Fibroblast of the aortic adventitia (primary cell): ENCODE measurements at regions not wholly inside any gene's neighbourhood (a gene's known extent, or its start where the extent isn't known, plus 50 kb on each side); places are given as distances from the start of the nearest gene placed in this dataset.

Experiments used
- DNase-seq: peaks from one replicate; pipeline ENCODE4 v3.0.0-alpha.2; 2010; ENCODE audit warnings: low read depth
- H3K4me3 ChIP-seq: 2 replicates; pipeline ENCODE4 v1.5.1; 2011; ENCODE audit warnings: low read depth, mild to moderate bottlenecking, control low read depth, low read length, moderate library complexity
- CTCF ChIP-seq: IDR thresholded peaks from 2 replicates; pipeline ENCODE4 v1.5.1; 2011; ENCODE audit warnings: mild to moderate bottlenecking, low read length, control low read depth, inconsistent platforms; ENCODE audit not compliant: insufficient read depth

- H3K4me3 ChIP-seq: no peak overlapping the region
- TF ChIP-seq CTCF: no peak
- no peak for DNase-seq
Observed at GRCh38 chr9:107952773-107953172, 463.2 kb upstream of the KLF4 start.

- no peak for TF ChIP-seq CTCF
- no peak overlapping the region for H3K4me3 ChIP-seq
- DNase-seq: no peak
Observed at GRCh38 chr9:107951511-107951910, 461.9 kb upstream of the KLF4 start.

DNA sequence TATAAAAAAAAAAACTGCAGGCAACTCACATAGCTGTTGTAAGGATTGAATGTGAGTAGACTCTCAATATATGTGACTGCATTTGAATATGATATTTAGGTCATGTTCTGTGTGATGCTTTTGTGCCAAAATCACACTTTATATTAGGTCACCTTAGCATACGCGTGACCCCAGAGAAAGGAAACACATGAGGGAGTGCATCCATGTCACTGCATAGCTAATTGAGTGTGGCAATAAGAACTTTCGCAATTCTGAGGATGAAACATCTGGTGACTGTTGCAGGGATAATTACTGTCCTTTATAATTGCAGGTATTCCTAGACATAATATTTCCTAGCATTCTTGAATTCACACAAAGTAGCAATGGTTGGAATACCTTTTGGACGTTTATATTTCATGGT lies 459.5 kb upstream of the KLF4 start:
- no peak for TF ChIP-seq CTCF
- DNase-seq: no peak
- no peak overlapping the region for H3K4me3 ChIP-seq

DNA sequence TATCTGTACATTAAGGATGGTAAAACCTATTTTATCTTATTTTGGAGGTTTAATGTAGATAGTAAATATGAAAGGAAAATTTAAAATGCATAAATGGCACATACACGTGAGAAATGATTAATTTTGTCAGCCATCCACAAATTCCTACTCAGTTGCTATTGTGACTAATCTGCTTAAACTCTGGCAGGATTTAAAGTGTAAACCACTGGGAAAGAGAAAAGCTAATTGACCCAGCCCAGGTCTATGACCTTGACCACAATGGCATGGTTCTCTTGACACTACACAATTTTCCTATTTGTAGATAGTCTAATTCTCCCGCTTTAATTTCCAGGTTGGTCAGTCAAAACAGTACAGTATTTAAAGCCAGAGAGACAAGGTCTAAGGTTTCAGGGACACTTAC lies 459.0 kb upstream of the KLF4 start:
- DNase-seq: peak; percentile 23
- no peak for TF ChIP-seq CTCF
- no peak overlapping the region for H3K4me3 ChIP-seq

GRCh38 chr9:107948086-107948485 lies 458.5 kb upstream of the KLF4 start:
- DNase-seq: no peak
- H3K4me3 ChIP-seq: no peak overlapping the region
- TF ChIP-seq CTCF: no peak

DNA sequence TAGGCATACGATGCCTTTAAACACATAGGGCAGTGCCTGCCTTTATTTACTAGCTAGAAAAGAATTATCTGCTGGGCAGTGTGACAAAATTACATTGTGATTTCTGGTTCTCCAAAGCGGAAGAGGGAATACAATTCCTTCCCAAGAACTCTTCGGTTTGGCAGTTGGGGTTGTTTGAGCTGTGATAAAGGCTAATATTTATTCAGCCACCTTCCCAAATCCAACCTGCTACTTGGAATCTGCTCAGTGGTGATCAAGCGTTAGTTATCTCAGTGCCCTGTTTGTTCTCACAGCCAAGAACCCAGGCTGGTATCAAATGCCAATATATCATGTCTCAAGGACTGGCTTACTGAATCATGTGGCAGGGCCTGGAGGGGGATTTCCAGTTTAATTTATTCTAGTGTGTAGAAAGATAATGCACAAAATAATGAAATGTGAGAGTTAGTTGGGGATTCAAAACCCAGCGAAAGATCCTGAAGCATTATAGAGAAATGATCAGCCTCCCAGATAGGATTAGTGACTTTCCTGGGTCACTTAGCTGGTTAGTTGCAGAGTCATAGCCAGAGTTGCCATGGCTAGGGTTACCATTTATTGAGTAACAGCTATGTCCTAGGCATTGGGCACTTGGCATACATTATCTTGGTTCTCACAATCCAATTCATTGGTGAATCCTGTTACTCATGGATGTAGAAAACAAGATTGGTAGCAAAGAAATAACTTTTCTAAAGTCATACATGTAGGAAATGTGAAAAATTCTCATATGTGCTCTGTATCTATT lies 457.0 kb upstream of the KLF4 start:
- no peak overlapping the region for H3K4me3 ChIP-seq
- no peak for TF ChIP-seq CTCF
- DNase-seq: peak; percentile 54

GRCh38 chr9:107945961-107946360 lies 456.4 kb upstream of the KLF4 start:
- no peak overlapping the region for H3K4me3 ChIP-seq
- TF ChIP-seq CTCF: no peak
- peak; percentile 66 for DNase-seq
